A549 (cell line): ENCODE measurements at regions not wholly inside any gene's neighbourhood (a gene's known extent, or its start where the extent isn't known, plus 50 kb on each side); places are given as distances from the start of the nearest gene placed in this dataset.

Experiments
- ATAC-seq, 2 experiments: fragments of 200-7000 bp in 1 of 2; fragments of >200 bp in 1 of 2; cut with Nextera tagmentation in 1 of 2; cut with Tn5 transposase in 1 of 2; 3 replicates each; pipeline versions ENCODE4 v1.8.0 to v1.9.1; 2018 to 2020; ENCODE audit warnings: mild to moderate bottlenecking in 1 of 2, moderate library complexity in 1 of 2
- CTCF ChIA-PET: fragments of 300-600 bp; sonication (Branson Sonifier 250); formaldehyde crosslinking; extraction: SDS; loops from one replicate; lab custom pipeline; 2021; ENCODE audit warnings: antibody characterized with exemption, inconsistent platforms; lab: Yijun Ruan, JAX
- POLR2A ChIA-PET: fragments of 350-600 bp; formaldehyde crosslinking; extraction: SDS; loops from one replicate; lab custom pipeline; 2021; ENCODE audit warnings: antibody characterized with exemption, inconsistent platforms; lab: Yijun Ruan, JAX
- DNase-seq, 2 experiments: peaks; one replicate each; pipeline versions ENCODE4 v3.0.0 to v3.0.0-alpha.2; 2011 to 2016; ENCODE audit warnings: low read depth in 1 of 2, low spot score in 1 of 2
- FAIRE-seq: peaks from 2 replicates; lab custom pipeline; 2011; peaks lifted over from hg19 to GRCh38; lab: Jason Lieb, UNC
- H3K27ac ChIP-seq, 2 experiments: fragments of >200 bp; sonication (Bioruptor Twin); formaldehyde crosslinking; 3 replicates each; pipeline ENCODE4 v1.5.1; 2016 to 2017
- H3K4me1 ChIP-seq: fragments of >200 bp; sonication (Bioruptor Twin); formaldehyde crosslinking; 3 replicates; pipeline ENCODE4 v1.6.1; 2016
- H3K4me2 ChIP-seq: fragments of >200 bp; sonication (Bioruptor Twin); formaldehyde crosslinking; 3 replicates; pipeline ENCODE4 v1.6.1; 2016
- H3K4me3 ChIP-seq: fragments of >200 bp; sonication (Bioruptor Twin); formaldehyde crosslinking; 3 replicates; pipeline ENCODE4 v1.5.1; 2016
- H3K9me3 ChIP-seq: fragments of >200 bp; sonication (Bioruptor Twin); formaldehyde crosslinking; 3 replicates; pipeline ENCODE4 v1.6.1; 2016
- BCL3 ChIP-seq: fragments of >200 bp; sonication (Bioruptor Twin); formaldehyde crosslinking; IDR thresholded peaks from 3 replicates; pipeline ENCODE4 v1.6.1; 2016
- BHLHE40 ChIP-seq: IDR thresholded peaks from 2 replicates; pipeline ENCODE4 v1.6.1; 2012; ENCODE audit warnings: low read depth, low read length, inconsistent platforms
- EHMT2 ChIP-seq: fragments of 200-600 bp; sonication (generic); IDR thresholded peaks from 2 replicates; pipeline ENCODE4 v1.6.1; 2016; ENCODE audit warnings: antibody characterized with exemption, low read depth, mild to moderate bottlenecking, moderate library complexity
- EP300 ChIP-seq, 2 experiments: fragments of >200 bp; sonication (Bioruptor Twin); formaldehyde crosslinking; IDR thresholded peaks; 2 replicates in 1 of 2; 3 replicates in 1 of 2; pipeline ENCODE4 v1.6.1; 2016 to 2017
- ESRRA ChIP-seq: fragments of 150-350 bp; IDR thresholded peaks from 2 replicates; pipeline ENCODE4 v1.6.1; 2014; ENCODE audit warnings: mild to moderate bottlenecking, low read length, borderline replicate concordance
- FOSB ChIP-seq: fragments of 250-450 bp; sonication (Bioruptor Pico); IDR thresholded peaks from 2 replicates; pipeline ENCODE4 v1.5.0; 2020; ENCODE audit warnings: mild to moderate bottlenecking, moderate library complexity
- FOSL2 ChIP-seq, 2 experiments: fragments of 450-650 bp in 1 of 2; fragments of >200 bp in 1 of 2; sonication (Bioruptor Twin) in 1 of 2; formaldehyde crosslinking; IDR thresholded peaks; 2 replicates each; pipeline versions ENCODE4 v1.5.0 to v1.6.1; 2016 to 2020; ENCODE audit warnings: mild to moderate bottlenecking in 1 of 2, moderate library complexity in 1 of 2
- GATA3 ChIP-seq: IDR thresholded peaks from 2 replicates; pipeline ENCODE4 v1.6.1; 2012; ENCODE audit warnings: borderline replicate concordance
- HDAC2 ChIP-seq: fragments of 200-600 bp; sonication (generic); IDR thresholded peaks from 2 replicates; pipeline ENCODE4 v1.6.1; 2016
- HES2 ChIP-seq: fragments of >200 bp; sonication (Bioruptor Twin); formaldehyde crosslinking; IDR thresholded peaks from 2 replicates; pipeline ENCODE4 v1.6.1; 2016
- JUNB ChIP-seq: fragments of >200 bp; sonication (Bioruptor Twin); formaldehyde crosslinking; IDR thresholded peaks from 2 replicates; pipeline ENCODE4 v1.6.1; 2016
- KDM5A ChIP-seq: fragments of 200-600 bp; sonication (generic); IDR thresholded peaks from 2 replicates; pipeline ENCODE4 v1.6.1; 2016; ENCODE audit warnings: antibody characterized with exemption, mild to moderate bottlenecking
- MAFK ChIP-seq: fragments of 450-650 bp; IDR thresholded peaks from 2 replicates; pipeline ENCODE4 v1.6.1; 2014; ENCODE audit not compliant: partially characterized antibody
- MAX ChIP-seq: IDR thresholded peaks from 2 replicates; pipeline ENCODE4 v1.6.1; 2012
- NFE2L2 ChIP-seq: fragments of 150-350 bp; conservative IDR thresholded peaks from 2 replicates; pipeline ENCODE4 v1.6.1; 2014; ENCODE audit warnings: low read length
- NPAS2 ChIP-seq: fragments of 250-450 bp; sonication (Bioruptor Pico); IDR thresholded peaks from 2 replicates; pipeline ENCODE4 v1.8.0; 2022; ENCODE audit warnings: mild to moderate bottlenecking, moderate library complexity, borderline replicate concordance
- NR3C1 ChIP-seq: fragments of >200 bp; sonication (Bioruptor Twin); formaldehyde crosslinking; IDR thresholded peaks from 3 replicates; pipeline ENCODE4 v1.6.1; 2017
- PBX3 ChIP-seq: IDR thresholded peaks from 2 replicates; pipeline ENCODE4 v1.6.1; 2012
- PHF8 ChIP-seq: fragments of 200-600 bp; sonication (generic); IDR thresholded peaks from 2 replicates; pipeline ENCODE4 v1.6.1; 2016; ENCODE audit warnings: low read depth, mild to moderate bottlenecking, antibody characterized with exemption, moderate library complexity, borderline replicate concordance
- RARB ChIP-seq: fragments of 250-450 bp; sonication (Bioruptor Pico); IDR thresholded peaks from 2 replicates; pipeline ENCODE4 v1.8.0; 2021; ENCODE audit warnings: mild to moderate bottlenecking, moderate library complexity
- RCOR1 ChIP-seq: fragments of 150-350 bp; IDR thresholded peaks from 2 replicates; pipeline ENCODE4 v1.6.1; 2014; ENCODE audit warnings: antibody characterized with exemption, low read length, low read depth
- RFX5 ChIP-seq: fragments of 450-650 bp; IDR thresholded peaks from 2 replicates; pipeline ENCODE4 v1.7.1; 2014; ENCODE audit warnings: antibody characterized with exemption, mild to moderate bottlenecking, moderate library complexity
- SMC3 ChIP-seq: fragments of >200 bp; sonication (Bioruptor Twin); formaldehyde crosslinking; IDR thresholded peaks from 3 replicates; pipeline ENCODE4 v1.6.1; 2018; ENCODE audit warnings: inconsistent platforms
- TFCP2L1 ChIP-seq: fragments of 250-450 bp; sonication (Bioruptor Pico); IDR thresholded peaks from 2 replicates; pipeline ENCODE4 v1.5.0; 2021; ENCODE audit warnings: mild to moderate bottlenecking
- ZFP36 ChIP-seq: fragments of 450-650 bp; IDR thresholded peaks from 2 replicates; pipeline ENCODE4 v1.6.1; 2014; ENCODE audit warnings: borderline replicate concordance; ENCODE audit not compliant: partially characterized antibody
- ZNF302 ChIP-seq: fragments of 250-450 bp; sonication (Bioruptor Pico); IDR thresholded peaks from 2 replicates; pipeline ENCODE4 v1.9.0; 2021; ENCODE audit warnings: inconsistent platforms, mild to moderate bottlenecking, moderate library complexity
- WGBS: methylation state at CpG from one replicate; pipeline ENCODE4 v1.1.6; 2017; ENCODE audit errors: missing lambda C conversion rate; 5-methylcytosine and 5-hydroxymethylcytosine counted together

GRCh38 chr5:17720071-17720470, 85.8 kb downstream of the TAF11L14 start:
- DNase-seq (no peak), FAIRE-seq (no peak), ATAC-seq (no peak)
- Histone ChIP-seq H3K27ac (no peak overlapping the region), H3K4me1 (no peaks in the 10 kb centered on the region), H3K9me3 (no peaks in the 10 kb centered on the region), H3K4me2 (no peak overlapping the region), H3K4me3 (no peak overlapping the region)
- CTCF ChIA-PET: no interaction called here
- no peak for TF ChIP-seq NPAS2 (CRISPR knock-in tag)
- TF ChIP-seq MAX: no peak
- TF ChIP-seq GATA3: no peak
- TF ChIP-seq BCL3: no peak
- no peak for TF ChIP-seq FOSB (CRISPR knock-in tag)
- no peak for TF ChIP-seq TFCP2L1 (CRISPR knock-in tag)
- no peak for TF ChIP-seq NR3C1
- TF ChIP-seq RFX5: no peak
- no peak for TF ChIP-seq HDAC2
- no peak for TF ChIP-seq SMC3
- no peak for TF ChIP-seq PBX3
- no peak for TF ChIP-seq ESRRA
- TF ChIP-seq FOSL2 (IDR thresholded peaks at IDR 0.05): no peak
- TF ChIP-seq FOSL2 (CRISPR knock-in tag; IDR thresholded peaks at IDR 0.05): no peak
- TF ChIP-seq JUNB: no peak
- TF ChIP-seq HES2: no peak
- TF ChIP-seq ZNF302 (CRISPR knock-in tag): no peak
- no peak for TF ChIP-seq RCOR1
- POLR2A ChIA-PET: no interaction called here
- 62% methylated on average over 5 of the region's 5 CpGs for WGBS

- Histone ChIP-seq H3K4me1 (no peaks in the 10 kb centered on the region), H3K4me2 (no peak overlapping the region), H3K4me3 (no peak overlapping the region)
- WGBS: 69% methylated on average over 5 of the region's 5 CpGs
- POLR2A ChIA-PET: no interaction called here
- DNase-seq (no peak), ATAC-seq (no peak)
- CTCF ChIA-PET: interaction anchor here (1.0 kb wide), 1 partner anchor 24 kb away, joined by 3 read pairs; no protein-coding TSS in a partner anchor
- no peak for TF ChIP-seq ZFP36
- no peak for TF ChIP-seq MAFK
- TF ChIP-seq PHF8: no peak
- TF ChIP-seq PBX3: no peak
- TF ChIP-seq HES2: no peak
- no peak for TF ChIP-seq EP300 (IDR thresholded peaks at IDR 0.05)
- no peak for TF ChIP-seq BHLHE40
- TF ChIP-seq RARB (CRISPR knock-in tag): no peak
- TF ChIP-seq EHMT2: no peak
- TF ChIP-seq KDM5A: no peak
- no peak for TF ChIP-seq NFE2L2
- TF ChIP-seq, all 56 proteins: peak for 0
- Histone ChIP-seq H3K27ac (no peak overlapping the region), H3K9me3 (no peaks in the 10 kb centered on the region)
- no peak for FAIRE-seq
Observed at GRCh38 chr5:17723876-17724275, 89.6 kb downstream of the TAF11L14 start.
